HCT116 (cell line): ENCODE measurements at regions not wholly inside any gene's neighbourhood (a gene's known extent, or its start where the extent isn't known, plus 50 kb on each side); places are given as distances from the start of the nearest gene placed in this dataset.

Experiments used
- CEBPB ChIP-seq: IDR thresholded peaks from 2 replicates; pipeline ENCODE4 v1.6.1; 2012; ENCODE audit warnings: low read depth
- CTCF ChIP-seq, 3 experiments: fragments of 200-600 bp in 1 of 3; sonication (generic) in 1 of 3; IDR thresholded peaks in 2 of 3; conservative IDR thresholded peaks in 1 of 3; 2 replicates each; pipeline ENCODE4 v1.5.1; 2012 to 2017; ENCODE audit warnings: low read depth in 2 of 3, low read length in 2 of 3, antibody characterized with exemption in 1 of 3, borderline replicate concordance in 1 of 3, control low read depth in 1 of 3, mild to moderate bottlenecking in 1 of 3, mixed read lengths in 1 of 3, mixed run types in 1 of 3, moderate library complexity in 1 of 3; ENCODE audit not compliant: insufficient read depth in 1 of 3
- EZH2phosphoT487 ChIP-seq: fragments of 200-600 bp; IDR thresholded peaks from 2 replicates; pipeline ENCODE4 v1.6.1; 2018; ENCODE audit warnings: antibody characterized with exemption, borderline replicate concordance
- POLR2A ChIP-seq: IDR thresholded peaks from 2 replicates; pipeline ENCODE4 v1.7.0; 2011; ENCODE audit warnings: borderline replicate concordance; ENCODE audit not compliant: insufficient read depth, insufficient read length; ENCODE audit errors: extremely low read depth
- POLR2AphosphoS5 ChIP-seq: IDR thresholded peaks from 2 replicates; pipeline ENCODE4 v1.6.1; 2011; ENCODE audit warnings: mild to moderate bottlenecking, low read depth, low read length, moderate library complexity
- RAD21 ChIP-seq: IDR thresholded peaks from 2 replicates; pipeline ENCODE4 v1.6.1; 2012; ENCODE audit warnings: low read depth, mild to moderate bottlenecking
- REST ChIP-seq: IDR thresholded peaks from 2 replicates; pipeline ENCODE4 v1.6.1; 2012; ENCODE audit warnings: low read depth
- SIN3A ChIP-seq: IDR thresholded peaks from 2 replicates; pipeline ENCODE4 v1.6.1; 2012; ENCODE audit warnings: low read depth
- SP1 ChIP-seq: IDR thresholded peaks from 2 replicates; pipeline ENCODE4 v1.6.1; 2012; ENCODE audit warnings: low read depth
- SRF ChIP-seq: IDR thresholded peaks from 2 replicates; pipeline ENCODE4 v1.6.1; 2012; ENCODE audit warnings: low read depth
- ZBTB33 ChIP-seq: IDR thresholded peaks from 2 replicates; pipeline ENCODE4 v1.6.1; 2011; ENCODE audit warnings: mild to moderate bottlenecking, low read length, moderate library complexity; ENCODE audit not compliant: insufficient replicate concordance; ENCODE audit errors: extremely low read depth

GRCh38 chr4:147014946-147015345, 69.3 kb upstream of the TTC29 start:
- TF ChIP-seq SIN3A (no peak), CTCF (IDR thresholded peaks at IDR 0.05 in 2 of 3, conservative IDR thresholded peaks at IDR 0.05 in 1 of 3; ENCODE audit: borderline replicate concordance in 1 of 3, insufficient read depth in 1 of 3, low read depth in 2 of 3, low read length in 2 of 3) (no peak), POLR2AphosphoS5 (no peak), POLR2A (no peak), SP1 (no peak), ZBTB33 (no peak), SRF (no peak), CEBPB (no peak), RAD21 (no peak), EZH2phosphoT487 (no peak), REST (no peak)
